Gastrocnemius medialis (tissue), 4 donors: ENCODE measurements at regions not wholly inside any gene's neighbourhood (a gene's known extent, or its start where the extent isn't known, plus 50 kb on each side); places are given as distances from the start of the nearest gene placed in this dataset.

Experiments used
- ATAC-seq, 2 donors: fragments of 150-250 bp; one replicate each; pipeline ENCODE4 v1.9.1; 2016
- DNase-seq, 2 donors: peaks; one replicate each; pipeline ENCODE4 v3.0.0-alpha.2; 2019
- H3K27ac ChIP-seq, 4 donors: fragments of 200-600 bp; sonication (generic); 1 replicate in 1 of 4; 2 replicates in 3 of 4; pipeline ENCODE4 v1.5.1; 2016 to 2018; ENCODE audit warnings: mild to moderate bottlenecking in 2 of 4, moderate library complexity in 1 of 4
- H3K27me3 ChIP-seq, 3 donors: fragments of 200-600 bp; sonication (generic) in 2 of 3; 1 replicate in 1 of 3; 2 replicates in 2 of 3; pipeline versions ENCODE4 v1.5.1 to v1.6.0; 2016 to 2019; ENCODE audit warnings: mild to moderate bottlenecking in 1 of 3, moderate library complexity in 1 of 3
- H3K36me3 ChIP-seq, 2 donors: fragments of 200-600 bp; sonication (generic) in 1 of 2; one replicate each; pipeline ENCODE4 v1.5.1; 2017 to 2018
- H3K4me1 ChIP-seq, 2 donors: fragments of 200-600 bp; sonication (generic) in 1 of 2; one replicate each; pipeline ENCODE4 v1.5.1; 2016 to 2017; ENCODE audit warnings: mild to moderate bottlenecking in 2 of 2
- H3K4me3 ChIP-seq, 4 donors: fragments of 200-600 bp; sonication (generic) in 3 of 4; 1 replicate in 1 of 4; 2 replicates in 3 of 4; pipeline ENCODE4 v1.5.1; 2016 to 2019; ENCODE audit warnings: mild to moderate bottlenecking in 2 of 4
- H3K9me3 ChIP-seq, 3 donors: fragments of 200-600 bp; sonication (generic) in 2 of 3; 1 replicate in 1 of 3; 2 replicates in 2 of 3; pipeline ENCODE4 v1.5.1; 2016 to 2019
- CTCF ChIP-seq, 5 experiments: fragments of 450-650 bp in 3 of 5; fragments of 200-600 bp in 2 of 5; sonication (generic) in 2 of 5; IDR thresholded peaks in 4 of 5; conservative IDR thresholded peaks in 1 of 5; 1 replicate in 4 of 5; 2 replicates in 1 of 5; pipeline ENCODE4 v1.5.1; 2016 to 2019; ENCODE audit warnings: antibody characterized with exemption in 5 of 5, mild to moderate bottlenecking in 3 of 5, moderate library complexity in 3 of 5
- POLR2A ChIP-seq, 2 donors: fragments of 450-650 bp; IDR thresholded peaks; one replicate each; pipeline ENCODE4 v1.6.1; 2017; ENCODE audit warnings: antibody characterized with exemption in 2 of 2, mild to moderate bottlenecking in 2 of 2, moderate library complexity in 2 of 2
- in situ Hi-C, 4 donors: fragments of 200-750 bp; cut with MboI; loops; one replicate each; pipeline versions ENCODE4 v1.15.0 to v1.8.0; 2017; ENCODE audit warnings: low sequenced_read_pairs in 4 of 4
- intact Hi-C: fragments of 100-400 bp; cut with DNase I; formaldehyde crosslinking; loops from one replicate; pipeline ENCODE4 v1.15.1; 2023; ENCODE audit warnings: low total_unique reads

- H3K9me3 ChIP-seq: no peaks in the 10 kb centered on the region
- no peak for DNase-seq
- intact Hi-C loops (no loop called here), in situ Hi-C loops (no loop called here)
- no peak for ATAC-seq
- no peak overlapping the region for H3K27ac ChIP-seq
- H3K27me3 ChIP-seq: no peaks in the 10 kb centered on the region
- no peak overlapping the region for H3K4me3 ChIP-seq
- H3K4me1 ChIP-seq: no peaks in the 10 kb centered on the region
- H3K36me3 ChIP-seq: no peaks in the 10 kb centered on the region
- no peak for TF ChIP-seq POLR2A (IDR thresholded peaks at IDR 0.05)
- TF ChIP-seq CTCF (IDR thresholded peaks at IDR 0.05 in 4 of 5, conservative IDR thresholded peaks at IDR 0.05 in 1 of 5): no peak
These were observed 1914.5 kb upstream of the PIK3C3 start for GRCh38 chr18:40040574-40040973.

GRCh38 chr18:40037356-40037755 is 1917.7 kb upstream of the PIK3C3 start:
- TF ChIP-seq POLR2A (IDR thresholded peaks at IDR 0.05) (no peak), CTCF (IDR thresholded peaks at IDR 0.05 in 4 of 5, conservative IDR thresholded peaks at IDR 0.05 in 1 of 5) (no peak)
- H3K27me3 ChIP-seq: no peaks in the 10 kb centered on the region
- no peak overlapping the region for H3K4me3 ChIP-seq
- no peaks in the 10 kb centered on the region for H3K9me3 ChIP-seq
- ATAC-seq (no peak), DNase-seq (no peak)
- H3K27ac ChIP-seq: no peak overlapping the region
- H3K4me1 ChIP-seq: no peaks in the 10 kb centered on the region
- in situ Hi-C loops (no loop called here), intact Hi-C loops (no loop called here)
- no peaks in the 10 kb centered on the region for H3K36me3 ChIP-seq

- Histone ChIP-seq H3K4me1 (no peaks in the 10 kb centered on the region), H3K27ac (no peak overlapping the region), H3K4me3 (no peak overlapping the region), H3K9me3 (no peaks in the 10 kb centered on the region), H3K36me3 (no peaks in the 10 kb centered on the region), H3K27me3 (no peaks in the 10 kb centered on the region)
- intact Hi-C loops (no loop called here), in situ Hi-C loops (no loop called here)
- ATAC-seq (no peak), DNase-seq (no peak)
- TF ChIP-seq CTCF (IDR thresholded peaks at IDR 0.05 in 4 of 5, conservative IDR thresholded peaks at IDR 0.05 in 1 of 5) (no peak), POLR2A (IDR thresholded peaks at IDR 0.05) (no peak)
These were observed 1918.2 kb upstream of the PIK3C3 start for GRCh38 chr18:40036861-40037260.

- TF ChIP-seq POLR2A (IDR thresholded peaks at IDR 0.05) (no peak), CTCF (IDR thresholded peaks at IDR 0.05 in 4 of 5, conservative IDR thresholded peaks at IDR 0.05 in 1 of 5) (no peak)
- ATAC-seq (no peak), DNase-seq (no peak)
- in situ Hi-C loops (no loop called here), intact Hi-C loops (no loop called here)
- no peak overlapping the region for H3K27ac ChIP-seq
- no peaks in the 10 kb centered on the region for H3K9me3 ChIP-seq
- no peaks in the 10 kb centered on the region for H3K4me1 ChIP-seq
- no peaks in the 10 kb centered on the region for H3K36me3 ChIP-seq
- no peaks in the 10 kb centered on the region for H3K27me3 ChIP-seq
- H3K4me3 ChIP-seq: no peak overlapping the region
These were observed 1919.1 kb upstream of the PIK3C3 start for GRCh38 chr18:40035966-40036365.

GRCh38 chr18:40032076-40032475 is 1923.0 kb upstream of the PIK3C3 start:
- Histone ChIP-seq H3K4me1 (no peaks in the 10 kb centered on the region), H3K9me3 (no peaks in the 10 kb centered on the region), H3K4me3 (no peak overlapping the region), H3K27me3 (no peaks in the 10 kb centered on the region), H3K36me3 (no peaks in the 10 kb centered on the region), H3K27ac (no peak overlapping the region)
- no peak for DNase-seq
- intact Hi-C loops (no loop called here), in situ Hi-C loops (no loop called here)
- no peak for ATAC-seq
- TF ChIP-seq POLR2A (IDR thresholded peaks at IDR 0.05) (no peak), CTCF (IDR thresholded peaks at IDR 0.05 in 4 of 5, conservative IDR thresholded peaks at IDR 0.05 in 1 of 5) (no peak)
